ENCODE measurements at regions not wholly inside any gene's neighbourhood (a gene's known extent, or its start where the extent isn't known, plus 50 kb on each side); places are given as distances from the start of the nearest gene placed in this dataset.

DNA sequence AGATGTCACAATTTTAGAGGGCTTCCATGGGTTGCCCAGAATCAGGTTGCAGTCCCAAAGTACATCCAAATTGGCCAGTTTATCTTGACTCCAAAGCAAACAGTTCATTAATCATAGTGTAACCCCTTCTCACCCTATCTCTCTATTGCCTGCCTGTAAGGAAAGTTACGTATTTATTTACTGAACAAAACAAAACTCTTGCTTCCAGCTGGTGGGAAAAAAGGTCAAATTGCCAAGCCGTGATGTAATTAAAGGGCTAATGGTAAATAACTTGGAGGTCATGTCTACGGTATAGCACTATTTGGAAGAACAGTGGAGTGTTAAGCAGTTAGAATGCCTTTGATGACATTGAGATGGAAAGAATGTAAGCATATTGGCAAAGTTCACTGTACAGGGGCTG, 214.0 kb downstream of the DLEU7 start:
- no peak overlapping the region for H3K9ac ChIP-seq (ENCODE audit: extremely low read depth, insufficient read length, low read length)
- H2AK5ac ChIP-seq (ENCODE audit: insufficient read length, low read length), result no peak overlapping the region
- TF ChIP-seq, protein P1, sequence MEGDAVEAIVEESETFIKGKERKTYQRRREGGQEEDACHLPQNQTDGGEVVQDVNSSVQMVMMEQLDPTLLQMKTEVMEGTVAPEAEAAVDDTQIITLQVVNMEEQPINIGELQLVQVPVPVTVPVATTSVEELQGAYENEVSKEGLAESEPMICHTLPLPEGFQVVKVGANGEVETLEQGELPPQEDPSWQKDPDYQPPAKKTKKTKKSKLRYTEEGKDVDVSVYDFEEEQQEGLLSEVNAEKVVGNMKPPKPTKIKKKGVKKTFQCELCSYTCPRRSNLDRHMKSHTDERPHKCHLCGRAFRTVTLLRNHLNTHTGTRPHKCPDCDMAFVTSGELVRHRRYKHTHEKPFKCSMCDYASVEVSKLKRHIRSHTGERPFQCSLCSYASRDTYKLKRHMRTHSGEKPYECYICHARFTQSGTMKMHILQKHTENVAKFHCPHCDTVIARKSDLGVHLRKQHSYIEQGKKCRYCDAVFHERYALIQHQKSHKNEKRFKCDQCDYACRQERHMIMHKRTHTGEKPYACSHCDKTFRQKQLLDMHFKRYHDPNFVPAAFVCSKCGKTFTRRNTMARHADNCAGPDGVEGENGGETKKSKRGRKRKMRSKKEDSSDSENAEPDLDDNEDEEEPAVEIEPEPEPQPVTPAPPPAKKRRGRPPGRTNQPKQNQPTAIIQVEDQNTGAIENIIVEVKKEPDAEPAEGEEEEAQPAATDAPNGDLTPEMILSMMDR (conservative IDR thresholded peaks at IDR 0.05), result no peak
- no peak overlapping the region for H3K56ac ChIP-seq (ENCODE audit: insufficient read length, low read depth, low read length)
- H3K79me2 ChIP-seq (ENCODE audit: insufficient read depth, low read length), result no peaks in the 10 kb centered on the region
- H3T11ph ChIP-seq (ENCODE audit: low read length), result no peak overlapping the region
- H3K27ac ChIP-seq (ENCODE audit: insufficient read length, low read depth, low read length), result no peak overlapping the region
- H4K5ac ChIP-seq (ENCODE audit: insufficient read length, low read depth, low read length), result no peak overlapping the region
- Mint-ChIP-seq H3K36me3 (ENCODE audit: insufficient read depth in 1 of 3, low read depth in 3 of 3) (peaks cover 0 to 5% (median 0%) of the 10 kb centered on the region in 3 experiments; a peak in 1 of 7 replicates), H3K4me1 (no peaks in the 10 kb centered on the region), H3K4me3 (no peak overlapping the region), H3K9me3 (no peaks in the 10 kb centered on the region; a peak in 2 of 5 replicates), H3K27ac (no peak overlapping the region), H3K27me3 (ENCODE audit: low read depth) (no peaks in the 10 kb centered on the region; the same call in 1 of the 2 replicates)
- no peak overlapping the region for H3K14ac ChIP-seq (ENCODE audit: insufficient read depth, low read length)
- H3K9me3 ChIP-seq (ENCODE audit: control insufficient read depth, low read depth, low read length), result no peaks in the 10 kb centered on the region
- H3K4me1 ChIP-seq (ENCODE audit: insufficient read depth, low read length), result no peaks in the 10 kb centered on the region
- no peak overlapping the region for H3K18ac ChIP-seq (ENCODE audit: insufficient read length, low read depth, low read length)
- H3K23ac ChIP-seq (ENCODE audit: insufficient read length, low read depth, low read length), result no peak overlapping the region
- no peak overlapping the region for H3K4ac ChIP-seq (ENCODE audit: low read depth, low read length)
- H4K91ac ChIP-seq (ENCODE audit: insufficient read length, low read depth, low read length), result no peak overlapping the region
- no peak overlapping the region for H2BK120ac ChIP-seq (ENCODE audit: low read depth, low read length, poor library complexity, severe bottlenecking)
- H2BK15ac ChIP-seq (ENCODE audit: low read depth, low read length), result no peak overlapping the region
- H2AFZ ChIP-seq (ENCODE audit: low read length), result no peak overlapping the region
- no peaks in the 10 kb centered on the region for H3K23me2 ChIP-seq (ENCODE audit: insufficient read length, low read depth, low read length, poor library complexity, severe bottlenecking)
- no peak overlapping the region for H2BK12ac ChIP-seq (ENCODE audit: insufficient read length, low read depth, low read length)
- no peak overlapping the region for H4K8ac ChIP-seq (replicated peaks; ENCODE audit: insufficient read length, low read depth, low read length)
- DNase-seq, result no peak
- no peak overlapping the region for H2BK20ac ChIP-seq (ENCODE audit: low read depth, low read length, poor library complexity, severe bottlenecking)
- no CpG with 5 or more reads among the region's 3 CpGs for WGBS (ENCODE audit: extremely low coverage, insufficient read length, low lambda C conversion rate)
- H3K27me3 ChIP-seq (ENCODE audit: insufficient read depth, low read length), result no peaks in the 10 kb centered on the region; the same call in 1 of the 2 replicates
- H4K20me1 ChIP-seq (ENCODE audit: control insufficient read depth, insufficient read depth, insufficient read length), result no peaks in the 10 kb centered on the region
- H3K79me1 ChIP-seq (ENCODE audit: insufficient read depth, low read depth, low read length, poor library complexity, severe bottlenecking), result no peaks in the 10 kb centered on the region
- no peak overlapping the region for H2BK5ac ChIP-seq (ENCODE audit: insufficient read length, low read length)
- H3K4me2 ChIP-seq (ENCODE audit: insufficient read depth, insufficient read length, low read length), result no peak overlapping the region

Data from H9 (cell line).